Suprapubic skin (tissue), 3 donors: ENCODE measurements at regions not wholly inside any gene's neighbourhood (a gene's known extent, or its start where the extent isn't known, plus 50 kb on each side); places are given as distances from the start of the nearest gene placed in this dataset.

Experiments
- CTCF ChIP-seq, 2 donors: fragments of 200-600 bp in 1 of 2; fragments of 450-650 bp in 1 of 2; sonication (generic) in 1 of 2; IDR thresholded peaks; one replicate each; pipeline ENCODE4 v1.5.1; 2016 to 2019; ENCODE audit warnings: antibody characterized with exemption in 2 of 2, mild to moderate bottlenecking in 1 of 2, moderate library complexity in 1 of 2
- POLR2A ChIP-seq, 2 donors: fragments of 450-650 bp; IDR thresholded peaks; one replicate each; pipeline ENCODE4 v1.6.1; 2017; ENCODE audit warnings: antibody characterized with exemption in 2 of 2, mild to moderate bottlenecking in 2 of 2, moderate library complexity in 2 of 2

DNA sequence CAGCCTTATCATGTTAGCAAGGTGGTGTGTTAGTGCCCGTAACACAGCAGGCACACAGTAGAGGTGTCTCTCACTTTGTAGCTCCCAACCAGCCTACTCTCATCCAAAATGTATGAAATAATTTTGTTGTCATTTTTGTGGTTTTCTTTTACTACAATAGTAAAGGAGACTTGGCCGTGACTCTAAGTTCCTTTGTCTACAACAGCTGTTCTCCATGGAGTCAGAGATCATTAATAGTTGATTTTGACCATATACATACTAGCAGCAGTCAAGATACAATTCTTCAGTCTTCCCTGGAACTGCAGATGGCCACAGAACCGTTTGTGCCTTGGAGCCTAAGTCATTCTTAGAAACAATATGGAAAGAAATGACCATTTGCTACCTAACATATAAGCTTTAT lies 567.1 kb downstream of the TLR4 start:
- TF ChIP-seq CTCF (IDR thresholded peaks at IDR 0.05) (no peak), POLR2A (IDR thresholded peaks at IDR 0.05) (no peak)
